NB4 (cell line): ENCODE measurements at regions not wholly inside any gene's neighbourhood (a gene's known extent, or its start where the extent isn't known, plus 50 kb on each side); places are given as distances from the start of the nearest gene placed in this dataset.

ENCODE experiments used
- DNase-seq: peaks from one replicate; pipeline ENCODE4 v3.0.0; 2010; ENCODE audit warnings: low read depth
- H3K4me3 ChIP-seq: one replicate; pipeline ENCODE4 v1.5.1; 2011; ENCODE audit warnings: mild to moderate bottlenecking, low read depth, low read length, moderate library complexity
- MYC ChIP-seq: IDR thresholded peaks from 2 replicates; pipeline ENCODE4 v1.6.1; 2011; ENCODE audit warnings: low read depth, low read length
- POLR2A ChIP-seq: IDR thresholded peaks from 2 replicates; pipeline ENCODE4 v1.6.1; 2011; ENCODE audit warnings: mild to moderate bottlenecking; ENCODE audit not compliant: insufficient read length; ENCODE audit errors: extremely low read depth
- TF ChIP-seq, protein P1 (sequence below): IDR thresholded peaks from 2 replicates; pipeline ENCODE4 v1.6.1; 2011; ENCODE audit warnings: low read depth, low read length
- TF ChIP-seq, protein P2 (sequence below): IDR thresholded peaks from one replicate; pipeline ENCODE4 v1.5.1; 2012; ENCODE audit warnings: low read depth, low read length

DNA sequence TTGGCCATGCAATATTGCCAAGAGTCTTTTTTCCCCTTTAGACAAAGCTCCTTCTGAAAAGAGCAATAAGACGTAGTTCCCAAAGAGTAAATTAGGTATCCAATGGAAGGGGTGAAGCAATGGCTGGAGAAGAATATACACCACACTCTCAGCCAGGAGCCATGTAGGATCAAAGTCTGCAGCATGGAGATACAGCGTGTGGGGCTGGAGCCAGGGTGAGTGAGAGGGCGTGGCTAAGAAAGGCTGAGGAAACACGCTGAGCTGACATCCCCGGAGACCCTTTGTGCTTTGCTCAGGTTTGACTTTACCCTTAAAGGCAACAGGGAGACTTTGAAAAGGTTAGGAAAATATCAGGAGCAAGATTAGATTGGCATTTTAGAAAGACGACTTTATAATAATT, 87.1 kb upstream of the ELL2 start:
- DNase-seq, result peak; percentile 12
- TF ChIP-seq, protein P1, sequence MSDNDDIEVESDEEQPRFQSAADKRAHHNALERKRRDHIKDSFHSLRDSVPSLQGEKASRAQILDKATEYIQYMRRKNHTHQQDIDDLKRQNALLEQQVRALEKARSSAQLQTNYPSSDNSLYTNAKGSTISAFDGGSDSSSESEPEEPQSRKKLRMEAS, result no peak
- TF ChIP-seq POLR2A, result no peak
- TF ChIP-seq, protein P2, sequence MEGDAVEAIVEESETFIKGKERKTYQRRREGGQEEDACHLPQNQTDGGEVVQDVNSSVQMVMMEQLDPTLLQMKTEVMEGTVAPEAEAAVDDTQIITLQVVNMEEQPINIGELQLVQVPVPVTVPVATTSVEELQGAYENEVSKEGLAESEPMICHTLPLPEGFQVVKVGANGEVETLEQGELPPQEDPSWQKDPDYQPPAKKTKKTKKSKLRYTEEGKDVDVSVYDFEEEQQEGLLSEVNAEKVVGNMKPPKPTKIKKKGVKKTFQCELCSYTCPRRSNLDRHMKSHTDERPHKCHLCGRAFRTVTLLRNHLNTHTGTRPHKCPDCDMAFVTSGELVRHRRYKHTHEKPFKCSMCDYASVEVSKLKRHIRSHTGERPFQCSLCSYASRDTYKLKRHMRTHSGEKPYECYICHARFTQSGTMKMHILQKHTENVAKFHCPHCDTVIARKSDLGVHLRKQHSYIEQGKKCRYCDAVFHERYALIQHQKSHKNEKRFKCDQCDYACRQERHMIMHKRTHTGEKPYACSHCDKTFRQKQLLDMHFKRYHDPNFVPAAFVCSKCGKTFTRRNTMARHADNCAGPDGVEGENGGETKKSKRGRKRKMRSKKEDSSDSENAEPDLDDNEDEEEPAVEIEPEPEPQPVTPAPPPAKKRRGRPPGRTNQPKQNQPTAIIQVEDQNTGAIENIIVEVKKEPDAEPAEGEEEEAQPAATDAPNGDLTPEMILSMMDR, result no peak
- no peak for TF ChIP-seq MYC
- no peak overlapping the region for H3K4me3 ChIP-seq

DNA sequence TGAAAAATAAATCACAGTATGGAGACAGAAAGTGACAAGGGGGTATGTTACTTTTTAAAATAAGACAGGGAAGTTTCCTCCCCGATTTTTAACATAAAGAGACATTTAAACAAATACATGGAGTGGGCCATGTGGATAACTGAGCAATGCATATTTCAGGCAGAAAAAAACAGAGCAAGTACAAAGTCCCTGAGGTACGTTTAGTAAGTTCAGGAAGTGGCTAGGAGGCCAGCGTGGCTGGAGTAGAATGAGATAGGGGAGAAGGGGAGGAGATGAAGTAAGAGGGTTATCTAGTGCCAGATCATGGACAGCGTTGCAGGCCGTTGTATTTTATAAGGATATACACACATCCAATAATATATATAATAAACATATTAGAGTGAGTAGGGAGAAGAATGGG, 84.2 kb upstream of the ELL2 start:
- no peak for DNase-seq
- H3K4me3 ChIP-seq, result no peak overlapping the region
- no peak for TF ChIP-seq POLR2A
- TF ChIP-seq, protein P2, result no peak
- no peak for TF ChIP-seq MYC
- TF ChIP-seq, protein P1, result no peak

DNA sequence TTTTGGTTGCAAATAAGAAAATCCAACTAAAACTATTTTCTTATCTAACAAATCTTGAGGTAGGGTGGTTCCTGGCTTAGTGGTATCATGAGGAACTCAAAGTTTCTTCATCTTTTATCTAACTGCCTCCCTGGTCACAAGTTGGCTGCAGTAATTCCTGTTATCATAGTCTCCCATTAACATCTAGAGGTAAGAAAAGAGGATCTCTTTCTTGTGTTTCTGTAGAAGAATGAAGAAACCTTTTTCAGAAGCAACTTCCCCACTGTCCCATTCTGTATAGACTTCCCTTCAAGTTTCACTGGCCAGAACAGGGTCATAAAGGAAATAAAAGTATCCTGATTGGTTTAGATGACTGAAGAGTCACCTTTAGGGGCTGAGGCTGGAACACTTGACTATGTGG, 81.8 kb upstream of the ELL2 start:
- peak; percentile 12 for DNase-seq
- TF ChIP-seq, protein P1, result no peak
- TF ChIP-seq MYC (no peak), POLR2A (no peak)
- TF ChIP-seq, protein P2, result no peak
- no peak overlapping the region for H3K4me3 ChIP-seq

DNA sequence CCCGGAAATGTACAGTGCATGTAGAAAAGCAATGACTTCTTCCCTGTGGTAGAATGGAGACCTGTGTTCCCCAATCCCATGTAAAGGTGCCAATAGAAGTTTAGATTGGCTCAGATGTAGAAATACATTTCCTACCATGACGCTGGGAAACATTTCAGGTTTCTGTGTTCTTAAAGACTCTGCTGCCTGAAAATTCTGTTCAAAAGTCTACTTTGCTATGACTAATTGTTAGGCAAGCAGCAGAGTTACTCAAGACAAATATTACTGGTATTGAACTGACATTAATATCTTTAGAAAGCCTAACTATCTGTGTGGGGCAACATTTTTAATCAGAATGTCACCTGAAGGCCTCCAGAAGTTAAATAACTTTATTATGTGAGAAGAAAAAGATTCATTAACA, 75.5 kb upstream of the ELL2 start:
- no peak overlapping the region for H3K4me3 ChIP-seq
- TF ChIP-seq MYC (no peak), POLR2A (no peak)
- TF ChIP-seq, protein P1, result no peak
- TF ChIP-seq, protein P2, result no peak
- no peak for DNase-seq

DNA sequence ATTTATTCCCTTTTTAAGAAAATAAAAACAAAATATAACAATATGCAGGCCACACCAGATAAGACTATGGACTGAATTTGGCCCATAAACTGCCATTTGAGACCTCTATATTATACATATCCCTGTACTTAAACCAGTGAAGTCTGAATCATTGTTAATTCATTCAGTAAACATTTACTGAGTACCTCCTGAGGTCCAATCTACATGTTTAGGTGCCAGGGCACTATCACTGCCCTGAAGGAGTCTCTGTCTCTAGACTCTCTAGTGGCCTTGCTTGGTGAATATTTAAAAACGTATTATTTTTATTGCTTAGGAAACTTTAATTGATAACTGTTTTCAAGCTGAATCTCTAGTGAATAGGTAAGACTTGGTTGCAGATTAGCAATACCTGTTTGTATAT, 74.7 kb upstream of the ELL2 start:
- H3K4me3 ChIP-seq, result no peak overlapping the region
- no peak for TF ChIP-seq POLR2A
- no peak for DNase-seq

DNA sequence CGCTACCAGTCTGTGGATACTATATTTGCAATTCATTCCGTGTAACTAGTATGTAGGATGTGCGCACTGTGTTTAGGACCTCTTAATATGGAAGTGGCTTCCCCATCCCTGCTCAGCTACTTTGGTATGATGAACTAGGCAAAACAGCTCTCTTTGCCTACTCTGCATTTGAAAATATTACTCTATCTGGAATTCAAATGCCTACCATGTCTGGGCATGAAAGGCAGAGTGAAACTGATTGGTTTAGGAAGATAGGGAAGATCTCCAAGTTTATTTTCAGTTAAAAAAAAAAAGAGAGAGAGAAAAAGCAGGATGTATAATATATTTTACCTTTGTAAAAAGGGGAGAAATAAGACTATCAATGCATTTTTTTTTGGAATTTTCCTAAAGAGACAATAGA, 74.1 kb upstream of the ELL2 start:
- no peak overlapping the region for H3K4me3 ChIP-seq
- no peak for DNase-seq
- TF ChIP-seq POLR2A, result no peak
- TF ChIP-seq, protein P2, result no peak
- no peak for TF ChIP-seq MYC
- TF ChIP-seq, protein P1, result no peak
